Neural progenitor cell (in vitro differentiated cells): ENCODE measurements at regions not wholly inside any gene's neighbourhood (a gene's known extent, or its start where the extent isn't known, plus 50 kb on each side); places are given as distances from the start of the nearest gene placed in this dataset.

Source experiments
- DNase-seq: peaks from one replicate; pipeline ENCODE4 v3.0.0-alpha.2; 2016; ENCODE audit warnings: low spot score
- H2AFZ ChIP-seq: fragments of 200-600 bp; sonication (generic); replicated peaks from 2 replicates; pipeline ENCODE4 v1.6.1; 2016; ENCODE audit warnings: antibody characterized with exemption
- H3F3A ChIP-seq: fragments of 200-600 bp; sonication (generic); 2 replicates; pipeline ENCODE4 v1.6.1; 2016; ENCODE audit warnings: antibody characterized with exemption, low read depth
- H3K27ac ChIP-seq: fragments of 200-600 bp; sonication (generic); 2 replicates; pipeline ENCODE4 v1.5.1; 2016; ENCODE audit warnings: mild to moderate bottlenecking
- H3K27me3 ChIP-seq: fragments of 200-600 bp; sonication (generic); 2 replicates; pipeline ENCODE4 v1.6.1; 2016; ENCODE audit warnings: mild to moderate bottlenecking, moderate library complexity
- H3K36me3 ChIP-seq: fragments of 200-600 bp; sonication (generic); 2 replicates; pipeline ENCODE4 v1.5.1; 2016
- H3K4me1 ChIP-seq: fragments of 200-600 bp; sonication (generic); 2 replicates; pipeline ENCODE4 v1.6.1; 2016; ENCODE audit warnings: mixed run types
- H3K4me2 ChIP-seq: fragments of 200-600 bp; sonication (generic); 2 replicates; pipeline ENCODE4 v1.6.1; 2016
- H3K4me3 ChIP-seq: fragments of 200-600 bp; sonication (generic); 2 replicates; pipeline ENCODE4 v1.5.1; 2016
- H3K79me2 ChIP-seq: fragments of 200-600 bp; sonication (generic); 2 replicates; pipeline ENCODE4 v1.6.1; 2016; ENCODE audit warnings: low read depth
- H3K9ac ChIP-seq: fragments of 200-600 bp; sonication (generic); 2 replicates; pipeline ENCODE4 v1.6.1; 2016
- H3K9me3 ChIP-seq: fragments of 200-600 bp; sonication (generic); 2 replicates; pipeline ENCODE4 v1.5.1; 2016; ENCODE audit warnings: low read depth
- H4K20me1 ChIP-seq: fragments of 200-600 bp; sonication (generic); 2 replicates; pipeline ENCODE4 v1.6.1; 2016; ENCODE audit warnings: low read depth
- H3K27ac Mint-ChIP-seq: 3 replicates; pipeline ENCODE4 v1.8.0; 2021; ENCODE audit warnings: mixed read lengths
- H3K27me3 Mint-ChIP-seq: 2 replicates; pipeline ENCODE4 v1.8.0; 2022; ENCODE audit warnings: low read depth, mild to moderate bottlenecking, inconsistent platforms, moderate library complexity, mixed read lengths; ENCODE audit not compliant: insufficient read depth
- H3K36me3 Mint-ChIP-seq: 3 replicates; pipeline ENCODE4 v1.8.0; 2021; ENCODE audit warnings: mixed read lengths
- H3K4me1 Mint-ChIP-seq: 3 replicates; pipeline ENCODE4 v1.8.0; 2021; ENCODE audit warnings: mixed read lengths
- H3K4me3 Mint-ChIP-seq: 3 replicates; pipeline ENCODE4 v1.8.0; 2021; ENCODE audit warnings: mild to moderate bottlenecking, moderate library complexity, mixed read lengths
- H3K9me3 Mint-ChIP-seq: 3 replicates; pipeline ENCODE4 v1.8.0; 2020; ENCODE audit warnings: mixed read lengths
- EZH2 ChIP-seq: fragments of 200-600 bp; sonication (generic); IDR thresholded peaks from 2 replicates; pipeline ENCODE4 v1.6.1; 2017; ENCODE audit warnings: antibody characterized with exemption, mild to moderate bottlenecking, moderate library complexity
- EZH2phosphoT487 ChIP-seq: fragments of 200-600 bp; sonication (generic); IDR thresholded peaks from 2 replicates; pipeline ENCODE4 v1.6.1; 2017; ENCODE audit warnings: antibody characterized with exemption
- TF ChIP-seq, protein P1 (sequence below): fragments of 200-600 bp; sonication (generic); IDR thresholded peaks from 2 replicates; pipeline ENCODE4 v1.5.1; 2017; ENCODE audit warnings: antibody characterized with exemption, mild to moderate bottlenecking

DNA sequence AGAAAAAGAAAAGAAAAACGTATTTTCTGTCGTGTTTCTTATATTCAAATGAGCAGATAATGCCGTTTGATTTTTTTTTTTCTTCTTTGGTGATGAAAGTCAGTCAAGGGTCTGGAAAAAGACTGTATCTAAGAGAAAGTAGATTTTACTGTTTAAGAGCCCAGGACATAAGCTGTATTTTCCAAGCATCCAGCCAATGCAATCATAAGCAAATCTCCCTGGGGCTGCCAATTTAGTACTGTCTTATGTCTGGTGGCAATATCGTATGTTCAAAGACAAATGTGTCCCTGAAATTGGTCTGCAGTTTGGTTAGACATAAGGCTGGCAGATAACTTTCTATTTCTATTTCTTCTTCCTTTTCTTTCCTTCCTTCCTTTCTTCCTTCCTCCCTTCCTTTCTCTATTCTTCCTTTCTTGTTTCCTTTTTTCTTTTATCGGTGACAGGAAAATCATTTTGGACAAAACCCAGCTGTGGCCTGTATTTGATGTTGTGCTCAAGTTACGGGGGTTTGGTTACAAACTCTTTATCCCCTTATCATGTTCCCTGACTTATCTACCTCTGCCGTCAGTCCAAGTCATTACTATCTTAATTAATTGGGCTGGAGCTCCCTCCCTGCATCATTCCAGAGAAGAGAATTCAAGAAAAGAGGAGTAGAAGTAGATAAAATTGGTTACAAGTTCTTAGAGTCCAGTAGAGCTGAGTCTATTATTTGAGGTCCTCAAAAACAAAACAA, 683.4 kb upstream of the FSHR start:
- H3K9me3 ChIP-seq, result no peaks in the 10 kb centered on the region
- H3K4me1 Mint-ChIP-seq, result no peaks in the 10 kb centered on the region
- no peaks in the 10 kb centered on the region for H3F3A ChIP-seq
- H3K36me3 Mint-ChIP-seq, result no peaks in the 10 kb centered on the region
- no peaks in the 10 kb centered on the region for H3K36me3 ChIP-seq
- peaks cover 7% of the 10 kb centered on the region for H3K4me1 ChIP-seq
- no peak overlapping the region for H3K4me2 ChIP-seq
- TF ChIP-seq, protein P1, sequence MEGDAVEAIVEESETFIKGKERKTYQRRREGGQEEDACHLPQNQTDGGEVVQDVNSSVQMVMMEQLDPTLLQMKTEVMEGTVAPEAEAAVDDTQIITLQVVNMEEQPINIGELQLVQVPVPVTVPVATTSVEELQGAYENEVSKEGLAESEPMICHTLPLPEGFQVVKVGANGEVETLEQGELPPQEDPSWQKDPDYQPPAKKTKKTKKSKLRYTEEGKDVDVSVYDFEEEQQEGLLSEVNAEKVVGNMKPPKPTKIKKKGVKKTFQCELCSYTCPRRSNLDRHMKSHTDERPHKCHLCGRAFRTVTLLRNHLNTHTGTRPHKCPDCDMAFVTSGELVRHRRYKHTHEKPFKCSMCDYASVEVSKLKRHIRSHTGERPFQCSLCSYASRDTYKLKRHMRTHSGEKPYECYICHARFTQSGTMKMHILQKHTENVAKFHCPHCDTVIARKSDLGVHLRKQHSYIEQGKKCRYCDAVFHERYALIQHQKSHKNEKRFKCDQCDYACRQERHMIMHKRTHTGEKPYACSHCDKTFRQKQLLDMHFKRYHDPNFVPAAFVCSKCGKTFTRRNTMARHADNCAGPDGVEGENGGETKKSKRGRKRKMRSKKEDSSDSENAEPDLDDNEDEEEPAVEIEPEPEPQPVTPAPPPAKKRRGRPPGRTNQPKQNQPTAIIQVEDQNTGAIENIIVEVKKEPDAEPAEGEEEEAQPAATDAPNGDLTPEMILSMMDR, result no peak
- TF ChIP-seq EZH2phosphoT487, result no peak
- H3K9ac ChIP-seq, result no peak overlapping the region
- no peaks in the 10 kb centered on the region for H3K27me3 ChIP-seq
- H2AFZ ChIP-seq, result no peak overlapping the region
- H3K27me3 Mint-ChIP-seq, result peaks cover 4% of the 10 kb centered on the region
- H3K9me3 Mint-ChIP-seq, result no peaks in the 10 kb centered on the region
- H3K27ac Mint-ChIP-seq, result no peak overlapping the region
- no peaks in the 10 kb centered on the region for H4K20me1 ChIP-seq
- no peak overlapping the region for H3K4me3 ChIP-seq
- no peak overlapping the region for H3K27ac ChIP-seq
- no peak overlapping the region for H3K4me3 Mint-ChIP-seq
- DNase-seq, result no peak
- H3K79me2 ChIP-seq, result no peaks in the 10 kb centered on the region

DNA sequence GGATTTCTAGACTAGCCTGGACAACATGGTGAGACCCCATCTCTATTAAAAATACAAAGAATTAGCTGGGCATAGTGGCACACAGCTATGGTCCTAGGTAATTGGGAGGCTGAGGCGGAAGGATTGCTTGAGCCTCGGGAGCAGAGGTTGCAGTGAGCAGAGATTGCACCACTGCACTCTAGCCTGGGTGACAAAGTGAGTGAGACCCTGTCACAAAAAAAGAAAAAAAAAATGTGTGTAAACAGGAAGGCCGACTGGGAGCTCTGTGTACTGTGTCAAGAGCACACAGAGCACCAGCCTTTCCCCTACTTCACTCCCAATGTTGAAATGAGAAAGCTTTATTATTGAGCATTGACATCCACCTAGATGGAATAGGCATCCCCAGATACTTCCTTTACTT, 681.7 kb upstream of the FSHR start:
- H3K4me2 ChIP-seq, result no peak overlapping the region
- no peak overlapping the region for H3K4me3 Mint-ChIP-seq
- no peak overlapping the region for H3K9ac ChIP-seq
- H3K36me3 Mint-ChIP-seq, result no peaks in the 10 kb centered on the region
- H2AFZ ChIP-seq, result no peak overlapping the region
- no peaks in the 10 kb centered on the region for H3K36me3 ChIP-seq
- peaks cover 4% of the 10 kb centered on the region for H3K27me3 Mint-ChIP-seq
- no peak overlapping the region for H3K27ac ChIP-seq
- H3K79me2 ChIP-seq, result no peaks in the 10 kb centered on the region
- H3K4me1 Mint-ChIP-seq, result no peaks in the 10 kb centered on the region
- no peak for DNase-seq
- H3K9me3 Mint-ChIP-seq, result no peaks in the 10 kb centered on the region
- no peaks in the 10 kb centered on the region for H3F3A ChIP-seq
- H3K27me3 ChIP-seq, result no peaks in the 10 kb centered on the region
- TF ChIP-seq, protein P1, result no peak
- no peak for TF ChIP-seq EZH2phosphoT487
- TF ChIP-seq EZH2, result no peak
- peaks cover 7% of the 10 kb centered on the region for H3K4me1 ChIP-seq
- H3K27ac Mint-ChIP-seq, result no peak overlapping the region
- no peaks in the 10 kb centered on the region for H4K20me1 ChIP-seq
- no peak overlapping the region for H3K4me3 ChIP-seq
- H3K9me3 ChIP-seq, result no peaks in the 10 kb centered on the region

DNA sequence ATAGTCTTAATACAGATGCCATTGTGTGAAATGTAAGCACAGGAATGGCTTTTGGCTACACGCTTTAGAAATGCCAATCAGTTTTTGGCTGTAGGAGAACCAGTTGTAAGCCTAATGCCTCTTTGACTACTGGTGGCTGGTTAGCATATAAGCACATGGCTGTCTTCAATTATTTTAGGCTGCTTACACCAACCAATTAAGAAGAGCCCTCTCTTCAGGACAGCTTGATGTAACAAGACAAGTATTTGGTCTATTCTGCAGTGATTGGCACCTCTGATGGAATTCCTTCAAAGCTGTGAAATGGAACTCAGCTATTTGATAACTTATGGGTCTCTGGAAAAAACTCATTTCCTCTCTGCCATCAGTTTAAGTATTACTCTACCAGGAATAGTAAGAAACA, 680.1 kb upstream of the FSHR start:
- no peaks in the 10 kb centered on the region for H3K36me3 ChIP-seq
- H4K20me1 ChIP-seq, result no peaks in the 10 kb centered on the region
- no peak overlapping the region for H2AFZ ChIP-seq
- H3K27ac Mint-ChIP-seq, result no peak overlapping the region
- no peak for TF ChIP-seq EZH2
- no peak for TF ChIP-seq EZH2phosphoT487
- TF ChIP-seq, protein P1, result no peak
- no peaks in the 10 kb centered on the region for H3K9me3 Mint-ChIP-seq
- H3F3A ChIP-seq, result no peaks in the 10 kb centered on the region
- H3K36me3 Mint-ChIP-seq, result no peaks in the 10 kb centered on the region
- H3K9me3 ChIP-seq, result no peaks in the 10 kb centered on the region
- H3K4me1 Mint-ChIP-seq, result no peaks in the 10 kb centered on the region
- H3K4me3 Mint-ChIP-seq, result no peak overlapping the region
- H3K4me3 ChIP-seq, result no peak overlapping the region
- H3K27me3 Mint-ChIP-seq, result peaks cover 4% of the 10 kb centered on the region
- no peak overlapping the region for H3K4me2 ChIP-seq
- H3K79me2 ChIP-seq, result no peaks in the 10 kb centered on the region
- no peak overlapping the region for H3K27ac ChIP-seq
- H3K4me1 ChIP-seq, result peaks cover 7% of the 10 kb centered on the region
- no peaks in the 10 kb centered on the region for H3K27me3 ChIP-seq
- H3K9ac ChIP-seq, result no peak overlapping the region
- peak; percentile 15 for DNase-seq
